GM21576 (cell line): ENCODE measurements at regions not wholly inside any gene's neighbourhood (a gene's known extent, or its start where the extent isn't known, plus 50 kb on each side); places are given as distances from the start of the nearest gene placed in this dataset.
"Not testable (repeated sequence)": the region's sequence is repeated elsewhere in the genome, so short reads cannot be mapped to it uniquely, and the experiment has no call there.

Experiments
- ATAC-seq: cut with Tn5 transposase; IDR thresholded peaks from one replicate; pipeline ENCODE4 v1.9.1; 2021; ENCODE audit warnings: mild to moderate bottlenecking, moderate library complexity; ENCODE audit not compliant: unreplicated experiment

GRCh38 chr18:8912348-8913326 is 189.9 kb upstream of the NDUFV2 start:
- peak; percentile 52 for ATAC-seq

GRCh38 chr18:8913606-8914403 is 188.7 kb upstream of the NDUFV2 start:
- not testable (repeated sequence) for ATAC-seq

GRCh38 chr18:8914404-8915264 is 187.9 kb upstream of the NDUFV2 start:
- not testable (repeated sequence) for ATAC-seq

GRCh38 chr18:8920856-8921787 is 181.4 kb upstream of the NDUFV2 start:
- ATAC-seq = not testable (repeated sequence)

- no peak for ATAC-seq
Observed at GRCh38 chr18:8926464-8926863, 176.0 kb upstream of the NDUFV2 start.

- ATAC-seq = no peak
Observed at GRCh38 chr18:8928044-8928443, 174.5 kb upstream of the NDUFV2 start.

- no peak for ATAC-seq
Observed at GRCh38 chr18:8928847-8929780, 173.4 kb upstream of the NDUFV2 start.

GRCh38 chr18:8930990-8931616 is 171.4 kb upstream of the NDUFV2 start:
- ATAC-seq = no peak

- no peak for ATAC-seq
Observed at GRCh38 chr18:8932866-8933265, 169.6 kb upstream of the NDUFV2 start.

- no peak for ATAC-seq
Observed at GRCh38 chr18:8933714-8934284, 168.7 kb upstream of the NDUFV2 start.

GRCh38 chr18:8935346-8935745 is 167.2 kb upstream of the NDUFV2 start:
- ATAC-seq = not testable (repeated sequence)

GRCh38 chr18:8936619-8937018 is 165.9 kb upstream of the NDUFV2 start:
- ATAC-seq = no peak

GRCh38 chr18:8937160-8938094 is 165.1 kb upstream of the NDUFV2 start:
- no peak for ATAC-seq

- ATAC-seq = no peak
Observed at GRCh38 chr18:8938817-8939216, 163.7 kb upstream of the NDUFV2 start.

GRCh38 chr18:8942021-8942908 is 160.2 kb upstream of the NDUFV2 start:
- no peak for ATAC-seq
